Natural killer cell (primary cell): ENCODE measurements at regions not wholly inside any gene's neighbourhood (a gene's known extent, or its start where the extent isn't known, plus 50 kb on each side); places are given as distances from the start of the nearest gene placed in this dataset.

Experiments
- ATAC-seq, 3 donors: fragments of 150-1000 bp in 2 of 3; fragments of 200-7000 bp in 1 of 3; cut with Tn5 transposase; 1 replicate in 1 of 3; 2 replicates in 2 of 3; pipeline ENCODE4 v1.10.0; 2021; ENCODE audit warnings: mild to moderate bottlenecking in 2 of 3, moderate library complexity in 2 of 3
- DNase-seq, 2 donors: peaks; one replicate each; pipeline versions ENCODE4 v3.0.0 to v3.0.0-alpha.2; 2013 to 2021; ENCODE audit warnings: mixed read lengths in 1 of 2
- H3K27ac ChIP-seq: one replicate; pipeline ENCODE4 v1.5.1; 2013; ENCODE audit warnings: mild to moderate bottlenecking, low read length
- H3K27me3 ChIP-seq: one replicate; pipeline ENCODE4 v1.6.1; 2013; ENCODE audit warnings: low read length; ENCODE audit not compliant: control insufficient read depth, insufficient read depth
- H3K36me3 ChIP-seq: one replicate; pipeline ENCODE4 v1.6.1; 2013; ENCODE audit warnings: low read length; ENCODE audit not compliant: control insufficient read depth, insufficient read depth
- H3K4me1 ChIP-seq: one replicate; pipeline ENCODE4 v1.6.1; 2013; ENCODE audit warnings: low read length; ENCODE audit not compliant: control insufficient read depth, insufficient read depth
- H3K4me3 ChIP-seq: one replicate; pipeline ENCODE4 v1.5.1; 2013; ENCODE audit warnings: low read length
- H3K9me3 ChIP-seq: one replicate; pipeline ENCODE4 v1.6.1; 2013; ENCODE audit warnings: low read length; ENCODE audit not compliant: control insufficient read depth, insufficient read depth
- H3K27ac Mint-ChIP-seq, 2 donors: one replicate each; pipeline ENCODE4 v1.8.0; 2022; ENCODE audit warnings: mild to moderate bottlenecking in 2 of 2, mixed read lengths in 2 of 2, moderate library complexity in 1 of 2
- H3K27me3 Mint-ChIP-seq, 2 donors: one replicate each; pipeline ENCODE4 v1.8.0; 2022; ENCODE audit warnings: low read depth in 2 of 2, mixed read lengths in 2 of 2
- H3K36me3 Mint-ChIP-seq: one replicate; pipeline ENCODE4 v1.8.0; 2022; ENCODE audit warnings: mixed read lengths
- H3K4me1 Mint-ChIP-seq, 2 donors: one replicate each; pipeline ENCODE4 v1.8.0; 2022; ENCODE audit warnings: mixed read lengths in 2 of 2
- H3K4me3 Mint-ChIP-seq: one replicate; pipeline ENCODE4 v1.8.0; 2022; ENCODE audit warnings: mild to moderate bottlenecking, moderate library complexity, mixed read lengths
- H3K9me3 Mint-ChIP-seq, 2 donors: one replicate each; pipeline ENCODE4 v1.8.0; 2022; ENCODE audit warnings: mixed read lengths in 2 of 2
- WGBS: methylation state at CpG from one replicate; pipeline ENCODE4 v1.1.7; 2013; ENCODE audit warnings: missing lambda C conversion rate; ENCODE audit not compliant: insufficient coverage; 5-methylcytosine and 5-hydroxymethylcytosine counted together
- intact Hi-C: fragments of 100-400 bp; cut with micrococcal nuclease; formaldehyde crosslinking; loops from one replicate; pipeline ENCODE4 v1.14.2; 2022
- TF ChIP-seq, protein P1 (sequence below): fragments of 200-600 bp; IDR thresholded peaks from one replicate; pipeline ENCODE4 v1.8.0; 2022; ENCODE audit warnings: antibody characterized with exemption

DNA sequence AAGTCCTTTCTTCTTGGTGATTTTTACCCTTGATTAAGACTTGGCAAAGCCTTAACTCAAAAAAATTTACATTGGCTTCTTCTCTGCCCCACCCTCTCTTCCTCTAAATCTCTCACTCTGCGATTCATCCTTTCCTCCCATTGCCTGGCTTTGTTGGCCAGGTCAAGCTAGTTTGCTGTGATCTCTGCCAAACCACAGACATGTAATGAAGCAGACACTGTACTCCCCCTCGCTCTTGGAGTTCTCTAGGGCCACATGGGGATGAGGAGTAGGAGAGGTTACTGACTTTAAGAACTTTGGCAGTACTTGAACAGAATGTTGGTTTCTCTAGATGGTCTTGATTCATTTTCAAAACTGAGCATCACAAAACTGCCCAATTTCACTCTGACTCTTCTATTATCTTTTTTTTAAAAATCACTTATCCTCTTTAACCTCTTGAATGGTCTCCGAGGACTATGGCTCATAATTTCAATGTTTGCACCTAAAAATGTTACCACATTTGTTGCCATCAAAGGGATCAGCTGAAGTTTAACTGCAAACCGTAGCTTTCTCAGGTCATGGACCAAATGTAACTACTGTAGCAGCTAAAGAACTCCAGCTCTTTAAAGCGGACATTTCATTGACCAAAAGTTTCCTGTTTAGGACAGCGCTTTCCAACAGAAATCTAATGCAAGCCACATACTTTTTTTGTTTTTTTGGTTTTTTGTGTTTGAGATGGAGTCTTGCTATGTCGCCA is 62.7 kb upstream of the IPO9 start:
- Histone ChIP-seq H3K27me3 (no peaks in the 10 kb centered on the region), H3K4me1 (no peaks in the 10 kb centered on the region), H3K9me3 (no peaks in the 10 kb centered on the region), H3K27ac (no peak overlapping the region), H3K36me3 (no peaks in the 10 kb centered on the region), H3K4me3 (no peak overlapping the region)
- Mint-ChIP-seq H3K4me3 (no peak overlapping the region), H3K4me1 (no peaks in the 10 kb centered on the region), H3K27me3 (peaks cover 11 to 14% of the 10 kb centered on the region in 2 donors), H3K36me3 (no peaks in the 10 kb centered on the region), H3K27ac (no peak overlapping the region), H3K9me3 (no peaks in the 10 kb centered on the region)
- WGBS: 83% methylated on average over 7 of the region's 7 CpGs
- TF ChIP-seq, protein P1, sequence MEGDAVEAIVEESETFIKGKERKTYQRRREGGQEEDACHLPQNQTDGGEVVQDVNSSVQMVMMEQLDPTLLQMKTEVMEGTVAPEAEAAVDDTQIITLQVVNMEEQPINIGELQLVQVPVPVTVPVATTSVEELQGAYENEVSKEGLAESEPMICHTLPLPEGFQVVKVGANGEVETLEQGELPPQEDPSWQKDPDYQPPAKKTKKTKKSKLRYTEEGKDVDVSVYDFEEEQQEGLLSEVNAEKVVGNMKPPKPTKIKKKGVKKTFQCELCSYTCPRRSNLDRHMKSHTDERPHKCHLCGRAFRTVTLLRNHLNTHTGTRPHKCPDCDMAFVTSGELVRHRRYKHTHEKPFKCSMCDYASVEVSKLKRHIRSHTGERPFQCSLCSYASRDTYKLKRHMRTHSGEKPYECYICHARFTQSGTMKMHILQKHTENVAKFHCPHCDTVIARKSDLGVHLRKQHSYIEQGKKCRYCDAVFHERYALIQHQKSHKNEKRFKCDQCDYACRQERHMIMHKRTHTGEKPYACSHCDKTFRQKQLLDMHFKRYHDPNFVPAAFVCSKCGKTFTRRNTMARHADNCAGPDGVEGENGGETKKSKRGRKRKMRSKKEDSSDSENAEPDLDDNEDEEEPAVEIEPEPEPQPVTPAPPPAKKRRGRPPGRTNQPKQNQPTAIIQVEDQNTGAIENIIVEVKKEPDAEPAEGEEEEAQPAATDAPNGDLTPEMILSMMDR: no peak
- ATAC-seq (no peak), DNase-seq (no peak)
- intact Hi-C loops: no loop called here

DNA sequence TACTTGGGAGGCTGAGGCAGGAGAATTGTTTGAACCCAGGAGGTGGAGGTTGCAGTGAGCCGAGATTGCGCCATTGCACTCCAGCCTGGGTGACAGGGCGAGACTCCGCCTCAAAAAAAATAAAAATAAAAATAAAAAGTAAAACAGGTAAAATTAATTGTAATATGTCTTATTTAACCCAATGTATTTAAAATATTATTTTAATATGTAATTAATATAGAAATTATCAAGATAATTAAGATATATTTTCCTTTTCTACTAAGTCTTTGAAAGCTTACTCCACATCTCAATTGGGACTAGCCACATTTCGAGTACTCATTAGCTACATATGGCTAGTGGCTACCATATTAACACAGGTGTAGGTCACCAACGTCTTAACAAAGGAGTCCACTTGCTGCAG is 61.6 kb upstream of the IPO9 start:
- no peak overlapping the region for H3K4me3 Mint-ChIP-seq
- H3K27ac Mint-ChIP-seq: no peak overlapping the region
- H3K36me3 Mint-ChIP-seq: no peaks in the 10 kb centered on the region
- TF ChIP-seq, protein P1: no peak
- H3K9me3 ChIP-seq: peaks cover 2% of the 10 kb centered on the region
- no peaks in the 10 kb centered on the region for H3K4me1 ChIP-seq
- no peaks in the 10 kb centered on the region for H3K27me3 ChIP-seq
- H3K36me3 ChIP-seq: no peaks in the 10 kb centered on the region
- H3K27ac ChIP-seq: no peak overlapping the region
- intact Hi-C loops: no loop called here
- 86% methylated on average over 2 of the region's 6 CpGs for WGBS
- DNase-seq: no peak
- H3K9me3 Mint-ChIP-seq: no peaks in the 10 kb centered on the region
- no peak overlapping the region for H3K4me3 ChIP-seq
- ATAC-seq: no peak
- peaks cover 9 to 11% of the 10 kb centered on the region in 2 donors for H3K27me3 Mint-ChIP-seq
- H3K4me1 Mint-ChIP-seq: no peaks in the 10 kb centered on the region

DNA sequence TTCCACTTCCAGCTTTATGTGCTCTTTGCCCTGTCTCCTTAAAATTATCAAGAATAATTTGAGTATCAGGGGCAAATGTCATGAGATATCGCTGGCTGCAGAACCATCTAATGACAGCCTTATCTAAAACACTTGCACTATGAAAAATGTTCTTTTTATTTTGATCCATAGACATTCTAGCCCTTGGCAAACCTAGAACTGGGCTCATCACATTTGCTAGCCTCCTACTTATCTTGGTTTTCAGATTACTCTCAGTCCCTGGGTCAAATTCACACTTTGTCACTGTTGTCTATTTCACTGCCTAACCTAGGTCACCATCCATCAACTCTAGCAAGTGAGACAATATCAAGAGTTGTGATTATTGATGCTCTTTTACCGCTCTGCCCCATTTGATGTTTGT is 59.9 kb upstream of the IPO9 start:
- Mint-ChIP-seq H3K27ac (no peak overlapping the region), H3K27me3 (peaks cover 6 to 11% of the 10 kb centered on the region in 2 donors), H3K4me1 (no peaks in the 10 kb centered on the region), H3K4me3 (no peak overlapping the region), H3K36me3 (no peaks in the 10 kb centered on the region), H3K9me3 (no peaks in the 10 kb centered on the region)
- ATAC-seq (no peak), DNase-seq (no peak)
- Histone ChIP-seq H3K4me3 (no peak overlapping the region), H3K27ac (no peak overlapping the region), H3K9me3 (peaks cover 2% of the 10 kb centered on the region), H3K36me3 (no peaks in the 10 kb centered on the region), H3K4me1 (no peaks in the 10 kb centered on the region), H3K27me3 (no peaks in the 10 kb centered on the region)
- 93% methylated on average over 2 of the region's 2 CpGs for WGBS
- intact Hi-C loops: no loop called here
- TF ChIP-seq, protein P1: no peak

DNA sequence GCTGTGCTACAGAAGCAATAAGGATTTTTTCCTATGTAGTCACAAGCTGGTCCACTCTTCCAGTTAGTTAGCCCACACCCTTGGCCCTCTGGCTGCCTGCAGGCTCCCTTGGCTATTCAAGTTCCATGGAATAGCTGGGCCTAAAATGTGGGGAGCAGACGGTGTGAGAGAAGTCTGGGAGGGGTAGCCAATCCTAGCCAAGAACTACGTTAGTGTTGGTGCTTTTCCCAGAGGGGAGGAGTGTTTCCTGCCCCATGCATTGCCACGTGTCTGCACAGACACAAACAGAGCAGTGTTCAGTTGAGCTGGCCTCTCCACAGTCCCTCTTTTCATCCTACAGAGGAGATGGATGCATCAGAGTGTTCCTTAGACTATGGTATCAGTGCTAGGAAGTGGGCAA is 59.0 kb upstream of the IPO9 start:
- H3K4me3 ChIP-seq: no peak overlapping the region
- H3K4me1 Mint-ChIP-seq: no peaks in the 10 kb centered on the region
- H3K27me3 ChIP-seq: no peaks in the 10 kb centered on the region
- H3K27ac ChIP-seq: no peak overlapping the region
- H3K27ac Mint-ChIP-seq: no peak overlapping the region
- no peaks in the 10 kb centered on the region for H3K4me1 ChIP-seq
- TF ChIP-seq, protein P1: no peak
- 68% methylated on average over 3 of the region's 3 CpGs for WGBS
- H3K4me3 Mint-ChIP-seq: no peak overlapping the region
- intact Hi-C loops: no loop called here
- ATAC-seq: no peak
- no peaks in the 10 kb centered on the region for H3K9me3 Mint-ChIP-seq
- peaks cover 12 to 18% of the 10 kb centered on the region in 2 donors for H3K27me3 Mint-ChIP-seq
- DNase-seq: no peak
- H3K36me3 ChIP-seq: no peaks in the 10 kb centered on the region
- peaks cover 2% of the 10 kb centered on the region for H3K9me3 ChIP-seq
- H3K36me3 Mint-ChIP-seq: no peaks in the 10 kb centered on the region
